Suppressor macrophage (primary cell): ENCODE measurements at regions not wholly inside any gene's neighbourhood (a gene's known extent, or its start where the extent isn't known, plus 50 kb on each side); places are given as distances from the start of the nearest gene placed in this dataset.
"Not testable (repeated sequence)": the region's sequence is repeated elsewhere in the genome, so short reads cannot be mapped to it uniquely, and the experiment has no call there.

Experiments used
- DNase-seq, 4 experiments: peaks; one replicate each; pipeline ENCODE4 v3.0.0-alpha.2; 2020 to 2022

DNA sequence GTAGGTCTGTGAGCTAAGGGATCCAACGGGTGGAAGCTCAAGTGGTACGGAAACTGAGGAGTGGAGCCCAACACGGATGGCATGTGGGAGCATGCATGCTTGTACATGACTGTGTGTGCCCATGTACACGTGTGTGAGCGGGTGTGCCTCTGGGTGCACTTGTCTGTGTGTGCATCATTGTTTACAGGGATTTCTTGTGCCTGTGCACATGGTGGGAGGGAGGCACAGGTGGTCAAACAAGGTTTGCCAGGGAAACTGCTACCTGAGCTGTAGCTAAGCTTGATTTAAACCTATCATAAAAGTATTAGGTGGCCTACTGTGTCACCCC is 122.5 kb upstream of the MAMLD1 start:
- DNase-seq: no peak

DNA sequence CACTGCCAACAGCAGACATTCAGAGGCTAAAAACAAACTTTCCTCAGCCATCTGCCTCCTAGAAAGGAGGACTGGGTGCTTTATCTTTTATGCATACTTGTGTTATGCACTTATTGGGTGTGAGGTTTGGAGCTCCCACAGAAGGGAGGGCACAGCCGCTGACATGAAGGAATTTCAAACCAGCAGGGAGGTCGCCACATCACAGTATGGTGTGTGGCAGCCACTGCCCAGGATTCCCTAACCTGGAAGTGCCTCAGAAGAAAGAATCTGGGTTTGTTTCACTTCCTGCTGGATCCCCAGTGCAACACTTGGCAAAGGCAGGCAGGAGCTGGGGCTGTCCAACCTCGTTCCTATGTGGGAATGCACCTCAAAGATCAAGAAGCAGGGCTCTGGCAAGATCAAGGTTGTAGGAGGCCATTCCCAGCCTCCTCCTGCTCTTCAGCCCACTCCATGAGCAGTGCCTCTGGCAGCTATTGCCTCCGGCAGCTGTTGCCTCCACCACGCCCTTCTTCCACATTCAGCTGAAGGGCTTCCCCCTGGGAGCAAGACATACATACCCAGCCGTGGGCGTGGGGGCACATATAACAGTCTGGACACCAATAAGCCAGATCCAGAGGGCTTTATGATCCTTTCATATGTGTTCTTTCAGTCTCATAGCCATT is 109.0 kb upstream of the MAMLD1 start:
- no peak for DNase-seq

DNA sequence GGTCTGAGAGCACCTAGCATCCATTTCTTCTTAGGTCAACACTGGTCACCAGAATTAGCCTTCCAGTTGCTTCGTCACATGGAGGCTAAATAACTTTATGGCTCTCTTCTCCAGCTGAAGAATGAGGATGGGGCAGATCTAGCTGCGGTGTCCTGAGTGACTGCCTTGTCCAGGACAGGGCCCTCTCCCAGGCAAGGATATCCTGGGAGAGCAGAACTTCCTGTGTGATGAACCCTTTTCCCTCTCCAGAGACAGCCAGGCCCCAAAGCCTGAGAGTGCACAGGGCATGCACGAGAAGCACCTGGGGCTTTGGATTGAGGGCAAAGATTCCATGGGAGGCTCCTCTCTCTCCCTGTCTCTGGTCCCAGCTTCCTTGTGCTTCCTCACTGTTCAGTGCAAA is 108.2 kb upstream of the MAMLD1 start:
- no peak for DNase-seq

DNA sequence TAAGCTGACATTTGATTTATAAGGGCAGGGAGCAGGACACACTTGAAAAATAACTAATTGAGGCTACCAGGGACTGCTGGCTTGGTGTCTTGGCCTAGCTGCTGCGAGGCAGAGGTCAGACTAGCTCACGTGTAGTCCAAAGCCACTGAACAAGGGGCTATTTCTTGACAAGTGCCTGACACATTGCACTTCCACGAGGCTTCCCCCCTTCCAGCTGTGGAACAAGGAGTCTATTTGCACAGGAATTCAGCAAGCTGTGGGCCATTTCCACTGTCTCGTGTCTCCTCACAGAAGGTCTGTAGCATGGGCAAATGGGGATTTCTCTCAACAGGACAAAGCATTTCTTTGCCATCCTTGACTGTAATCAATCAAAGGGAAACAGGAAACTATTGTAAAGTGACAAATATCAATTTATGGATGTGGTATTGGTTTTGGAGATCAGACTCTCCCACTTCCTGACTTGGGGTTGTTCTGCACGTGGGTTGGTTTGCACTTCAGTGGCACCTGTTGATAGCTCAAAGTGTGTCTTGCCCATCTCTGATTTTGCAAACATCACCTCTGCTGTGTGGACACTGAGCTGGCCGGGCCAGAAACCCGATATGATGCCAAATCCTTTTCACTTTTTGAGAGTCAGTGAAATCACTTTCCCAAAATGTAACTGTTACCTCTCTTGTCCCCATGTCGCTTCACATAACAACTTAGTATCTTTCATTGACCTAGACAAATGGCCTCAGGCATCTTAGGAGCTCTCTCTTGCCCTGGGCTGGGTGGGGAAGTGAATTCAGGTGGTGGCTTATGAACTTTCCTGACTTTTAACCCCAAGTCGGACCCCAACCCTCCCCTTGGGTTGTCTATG is 107.4 kb upstream of the MAMLD1 start:
- no peak for DNase-seq

DNA sequence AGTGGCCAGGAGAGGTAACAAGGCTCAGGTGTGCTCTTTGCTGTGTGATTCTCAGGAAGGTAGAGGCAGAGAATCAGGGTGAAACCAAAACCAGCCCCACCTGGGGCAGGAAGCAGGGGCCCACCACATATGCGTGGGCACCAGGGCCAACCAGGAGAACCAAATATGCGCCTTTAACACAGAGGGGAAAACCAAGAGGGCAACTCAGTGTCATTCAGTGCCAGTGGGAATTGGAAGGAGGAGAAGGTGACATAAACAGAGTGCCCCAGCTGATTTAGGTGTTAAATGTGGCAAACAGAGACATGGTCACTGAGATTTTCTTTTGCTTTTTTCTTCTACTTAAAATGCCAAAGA is 106.8 kb upstream of the MAMLD1 start:
- no peak for DNase-seq

DNA sequence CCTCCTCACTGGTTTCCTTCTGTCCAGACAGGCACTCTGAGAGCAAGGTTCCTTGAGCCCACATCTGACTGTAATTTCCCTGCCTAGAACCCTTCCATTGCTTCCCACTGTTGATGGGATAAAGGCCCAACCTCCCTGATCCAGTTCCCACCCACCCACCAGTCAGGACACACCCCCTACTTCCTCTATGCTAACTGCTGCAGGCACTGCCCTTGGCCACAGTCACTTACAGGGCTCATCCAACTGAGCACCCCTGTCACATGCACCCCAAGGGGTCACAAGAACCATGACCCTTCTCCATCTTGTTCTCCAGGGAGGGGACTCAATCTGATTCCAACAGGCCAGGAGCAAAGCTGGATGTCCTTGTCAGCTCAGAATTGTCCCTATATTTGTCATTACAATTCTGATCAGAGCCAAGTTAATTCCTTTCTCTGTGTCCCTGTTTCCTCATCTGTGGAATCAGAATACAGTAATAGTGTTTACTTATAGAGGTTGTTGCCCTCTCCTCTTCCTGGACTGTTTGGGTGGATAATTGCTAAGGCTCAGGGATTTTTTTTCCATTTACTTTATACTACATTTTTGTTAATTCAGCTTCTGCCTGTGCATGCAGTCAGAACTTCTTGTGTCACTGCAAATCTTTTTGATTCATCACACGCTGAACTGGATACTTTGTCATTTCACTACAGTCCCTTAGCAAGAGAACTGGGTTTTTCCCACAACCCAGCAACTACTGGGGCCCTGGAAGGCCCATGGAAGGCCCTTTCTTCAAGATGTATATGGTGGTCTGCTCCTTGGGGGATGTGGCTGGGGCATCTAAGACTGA is 105.6 kb upstream of the MAMLD1 start:
- DNase-seq: peak; percentile 5 to 53 (median 40)

DNA sequence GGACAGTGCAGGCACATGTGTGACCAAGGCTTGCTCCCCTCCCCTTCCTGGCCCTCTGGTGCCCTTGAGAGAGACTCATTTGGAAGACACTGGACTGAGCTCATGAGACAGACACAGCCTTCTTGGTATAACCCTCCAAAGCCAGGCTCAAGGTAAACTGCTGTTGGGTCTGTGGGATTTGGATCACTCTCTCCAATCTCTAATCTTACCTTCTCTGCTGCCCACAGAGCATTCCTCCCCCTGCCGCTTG is 105.0 kb upstream of the MAMLD1 start:
- no peak for DNase-seq

DNA sequence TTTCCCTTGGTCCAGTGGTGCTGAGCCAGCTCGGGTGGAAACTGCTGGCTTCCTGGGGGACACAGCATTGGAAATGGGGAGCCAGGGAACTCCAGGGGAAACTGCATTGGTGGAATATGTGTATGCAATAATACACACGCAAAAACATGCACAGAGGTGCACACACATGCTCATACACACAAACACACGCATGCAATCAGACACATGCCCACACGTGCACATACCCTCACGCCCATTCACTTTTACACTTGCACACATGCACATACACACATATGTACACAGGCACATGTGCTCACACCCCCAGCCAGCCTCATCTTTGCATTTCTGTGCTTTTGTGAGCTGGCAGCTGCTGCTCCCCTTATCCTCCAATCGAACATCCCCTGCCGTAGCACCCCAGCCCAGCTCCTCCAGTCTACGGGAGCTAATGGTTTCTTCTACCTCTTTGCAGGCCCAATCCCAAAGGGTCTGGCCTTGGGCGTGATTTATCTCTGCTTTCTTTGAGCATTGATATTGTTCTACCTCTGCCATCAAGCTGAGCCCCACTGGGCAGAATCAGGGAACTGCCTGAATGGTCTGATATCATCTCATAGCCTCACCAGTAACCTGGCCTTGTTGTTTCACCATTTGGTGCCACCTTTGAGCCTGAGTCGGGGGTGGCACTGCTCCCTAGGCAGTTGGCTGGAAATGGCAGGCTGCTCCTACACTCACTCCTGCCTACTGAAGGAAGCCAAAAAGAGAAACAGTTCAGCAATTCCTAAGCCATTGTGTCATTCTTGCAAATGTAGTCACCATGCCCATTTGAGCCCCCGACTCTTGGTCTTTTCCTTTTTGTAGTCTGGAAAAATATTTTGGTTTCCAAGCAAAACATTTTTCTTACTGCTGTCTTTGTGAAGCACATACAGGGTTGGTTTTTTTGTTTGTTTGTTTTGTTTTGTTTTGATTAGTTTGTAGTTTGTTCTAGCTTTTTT is 104.4 kb upstream of the MAMLD1 start:
- no peak for DNase-seq

DNA sequence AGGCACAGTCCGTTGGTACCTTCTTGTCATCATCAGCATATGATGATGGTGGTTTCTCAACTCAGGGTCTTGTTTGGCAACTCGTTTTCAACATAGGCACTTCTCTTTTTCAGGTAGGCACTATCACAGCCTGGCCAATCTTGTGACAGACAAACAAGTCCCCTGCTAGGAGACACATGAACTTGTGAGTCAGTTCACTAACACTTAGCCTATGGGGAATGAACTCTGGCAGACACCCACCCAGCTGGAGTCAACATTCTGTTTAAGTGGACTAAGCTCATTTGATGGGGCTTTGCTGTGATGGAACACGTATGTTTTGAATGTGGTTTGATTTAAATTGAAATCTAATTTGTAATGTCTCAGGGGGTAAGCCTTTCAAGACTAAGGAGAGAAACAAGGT is 100.7 kb upstream of the MAMLD1 start:
- DNase-seq: peak; percentile 4 to 50 (median 36)

DNA sequence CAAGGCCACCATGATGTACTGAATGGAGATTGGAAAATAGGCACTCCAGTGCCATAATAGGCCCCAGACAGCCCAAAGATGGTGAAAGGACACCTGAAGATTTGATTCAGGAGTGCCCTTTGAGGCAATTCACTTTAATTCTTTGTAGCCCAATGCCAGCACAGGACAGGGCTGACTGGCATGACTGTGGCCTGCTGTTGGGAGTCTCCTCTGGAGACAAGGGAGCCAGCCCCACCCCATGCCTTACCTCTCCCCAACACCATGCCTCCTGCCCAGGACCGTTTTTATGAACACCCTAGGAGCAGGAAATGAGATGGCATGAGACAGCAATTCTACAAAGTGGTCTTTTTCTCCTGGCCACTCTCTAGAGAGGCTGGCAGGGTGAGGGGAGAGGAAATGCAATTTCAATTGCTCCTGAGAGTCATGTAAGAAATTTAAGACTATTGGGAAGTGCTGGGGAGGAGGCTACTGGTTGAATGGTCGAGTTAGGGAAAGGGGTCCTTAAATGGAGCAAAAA is 94.2 kb upstream of the MAMLD1 start:
- no peak for DNase-seq

DNA sequence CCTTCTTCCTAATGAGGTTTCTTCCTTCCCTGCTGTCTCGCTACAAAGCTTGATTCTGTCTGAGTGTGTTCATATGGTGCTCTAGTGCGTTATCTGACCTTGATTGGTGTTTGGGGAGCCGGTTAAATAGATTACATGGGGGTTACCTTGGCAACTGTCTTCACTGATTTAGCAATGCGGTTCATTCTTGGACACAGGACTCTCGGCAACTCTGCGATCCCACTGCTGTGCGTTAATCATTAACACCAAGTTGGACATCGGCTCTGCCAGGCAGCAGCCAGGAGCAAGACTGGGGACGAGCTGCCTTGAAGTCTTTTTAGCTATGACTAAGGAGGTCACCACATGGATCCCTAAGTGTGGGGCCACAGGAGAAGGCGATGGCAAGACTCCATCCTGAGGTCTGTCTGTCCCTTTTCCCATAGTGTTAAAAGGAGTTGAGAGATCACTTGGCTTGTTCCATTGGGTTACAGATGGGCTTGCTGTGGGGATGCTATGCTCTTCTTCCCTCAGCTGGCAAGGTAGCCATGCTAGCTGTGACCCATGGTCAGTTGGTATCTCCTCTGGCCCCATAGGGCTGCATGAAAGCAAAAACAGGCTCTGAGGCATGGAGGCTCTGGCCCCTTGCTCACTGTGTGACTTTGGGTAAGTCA is 93.4 kb upstream of the MAMLD1 start:
- no peak for DNase-seq

DNA sequence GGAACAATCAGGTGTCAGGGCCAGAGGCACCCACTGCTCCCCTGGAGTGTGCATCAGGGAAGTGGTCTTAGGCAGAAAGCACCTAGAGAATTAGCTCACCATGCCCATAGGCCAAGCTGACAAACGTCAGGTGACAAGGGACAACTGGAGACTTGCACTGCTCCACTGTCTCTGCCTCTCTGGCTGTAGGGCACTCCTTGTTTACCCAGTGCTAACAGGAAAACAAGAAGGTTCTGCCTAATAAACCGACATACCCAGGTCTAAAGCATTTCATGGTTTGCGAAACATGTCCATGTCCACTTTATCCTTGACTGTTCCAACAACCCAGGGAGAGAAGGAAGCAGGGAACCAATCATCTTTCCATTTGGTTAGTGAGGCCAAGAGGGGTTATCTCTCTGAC is 92.5 kb upstream of the MAMLD1 start:
- no peak for DNase-seq

DNA sequence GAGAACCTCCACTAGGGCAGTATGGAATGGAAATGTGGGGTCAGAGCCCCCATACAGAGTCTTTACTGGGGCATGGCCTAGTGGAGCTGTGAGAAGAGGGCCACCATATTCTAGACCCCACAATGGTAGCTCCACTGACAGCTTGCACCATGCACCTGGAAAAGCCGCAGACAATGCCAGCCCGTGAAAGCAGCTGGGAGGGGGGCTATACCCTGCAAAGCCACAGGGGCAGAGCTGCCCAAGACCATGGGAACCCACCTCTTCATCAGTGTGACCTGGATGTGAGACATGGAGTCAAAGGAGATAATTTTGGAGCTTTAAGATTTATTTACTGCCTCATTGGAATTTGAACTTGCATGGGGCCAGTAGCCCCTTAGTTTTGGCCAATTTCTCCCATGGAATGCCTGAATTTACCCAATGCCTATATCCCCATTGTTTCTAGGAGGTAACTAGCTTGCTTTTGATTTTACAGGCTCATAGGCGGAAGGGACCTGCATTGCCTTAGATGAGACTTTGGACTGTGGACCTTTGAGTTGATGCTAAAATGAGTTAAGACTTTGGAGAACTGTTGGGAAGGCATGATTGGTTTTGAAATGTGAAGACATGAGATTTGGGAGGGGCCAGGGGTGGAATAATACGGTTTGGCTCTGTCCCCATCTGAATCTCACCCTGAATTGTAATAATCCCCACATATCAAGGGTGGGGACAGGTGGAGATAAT is 89.4 kb upstream of the MAMLD1 start:
- not testable (repeated sequence) for DNase-seq

DNA sequence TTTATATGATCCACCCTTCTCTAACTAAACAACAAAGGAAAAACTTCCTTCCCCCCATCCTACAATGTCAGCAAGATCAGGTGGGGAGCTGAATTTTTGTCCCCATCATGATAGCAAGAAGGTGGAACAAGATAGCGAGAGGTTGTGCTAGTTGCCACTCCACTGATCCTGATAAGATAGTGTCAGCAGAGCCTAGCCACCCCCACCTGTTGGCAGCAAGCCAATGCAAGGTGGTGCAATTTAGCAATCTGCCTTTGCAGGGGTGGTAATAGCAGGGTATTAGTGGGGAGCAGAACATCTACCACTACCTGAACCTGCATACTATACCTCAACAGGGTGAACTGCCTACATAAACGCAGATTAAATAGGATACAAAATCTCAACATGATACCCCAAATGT is 80.2 kb upstream of the MAMLD1 start:
- DNase-seq: no peak

DNA sequence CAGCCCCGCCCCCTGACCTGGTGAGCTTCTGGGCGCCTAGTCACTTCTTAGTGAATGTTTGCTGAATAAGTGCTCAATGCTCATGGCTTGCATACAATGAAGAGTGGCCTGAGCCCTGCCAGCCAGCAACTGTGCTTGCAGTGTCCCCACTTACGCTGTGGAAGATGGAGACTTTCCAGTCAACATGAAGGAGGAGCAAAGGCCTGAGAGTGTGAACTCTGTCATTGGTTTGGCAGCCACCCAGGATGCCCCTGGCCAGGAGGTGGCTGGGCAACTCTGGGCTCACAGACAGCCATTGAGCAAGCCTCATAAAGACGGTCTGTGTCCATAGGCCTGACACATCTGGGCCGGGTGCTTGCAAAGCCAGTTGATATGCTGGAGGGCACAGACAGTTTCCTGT is 72.1 kb upstream of the MAMLD1 start:
- no peak for DNase-seq

DNA sequence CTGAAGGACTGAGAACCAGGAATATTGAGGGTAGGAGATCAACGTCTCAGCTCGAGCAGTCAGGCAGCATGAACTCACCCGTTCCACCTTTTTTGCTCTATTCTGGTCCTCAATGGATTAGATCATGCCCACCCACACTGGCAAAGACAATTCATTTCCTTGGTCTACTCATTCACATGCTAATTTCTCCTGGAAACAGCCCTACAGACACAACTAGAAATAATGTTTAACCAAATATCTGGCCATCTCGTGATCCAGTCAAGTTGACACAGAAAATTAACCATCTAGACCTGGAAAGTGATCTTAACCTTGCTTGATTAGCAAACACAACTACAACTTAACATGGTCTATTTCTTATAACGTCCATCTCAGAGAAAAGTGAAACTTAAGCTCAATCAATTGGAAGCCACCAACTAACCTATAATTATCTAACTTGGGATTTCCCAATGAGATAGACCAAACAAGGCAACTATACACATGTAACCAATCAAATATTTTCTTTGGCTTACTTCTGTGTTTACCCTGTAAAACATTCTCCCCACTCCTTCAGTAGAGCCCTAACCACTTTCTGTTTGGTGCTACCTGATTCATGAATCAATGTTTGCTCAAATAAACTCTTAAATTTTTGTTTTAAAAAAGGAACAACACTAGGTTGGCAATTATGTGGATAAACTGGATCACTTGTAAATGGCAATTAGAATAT is 69.7 kb upstream of the MAMLD1 start:
- no peak for DNase-seq

DNA sequence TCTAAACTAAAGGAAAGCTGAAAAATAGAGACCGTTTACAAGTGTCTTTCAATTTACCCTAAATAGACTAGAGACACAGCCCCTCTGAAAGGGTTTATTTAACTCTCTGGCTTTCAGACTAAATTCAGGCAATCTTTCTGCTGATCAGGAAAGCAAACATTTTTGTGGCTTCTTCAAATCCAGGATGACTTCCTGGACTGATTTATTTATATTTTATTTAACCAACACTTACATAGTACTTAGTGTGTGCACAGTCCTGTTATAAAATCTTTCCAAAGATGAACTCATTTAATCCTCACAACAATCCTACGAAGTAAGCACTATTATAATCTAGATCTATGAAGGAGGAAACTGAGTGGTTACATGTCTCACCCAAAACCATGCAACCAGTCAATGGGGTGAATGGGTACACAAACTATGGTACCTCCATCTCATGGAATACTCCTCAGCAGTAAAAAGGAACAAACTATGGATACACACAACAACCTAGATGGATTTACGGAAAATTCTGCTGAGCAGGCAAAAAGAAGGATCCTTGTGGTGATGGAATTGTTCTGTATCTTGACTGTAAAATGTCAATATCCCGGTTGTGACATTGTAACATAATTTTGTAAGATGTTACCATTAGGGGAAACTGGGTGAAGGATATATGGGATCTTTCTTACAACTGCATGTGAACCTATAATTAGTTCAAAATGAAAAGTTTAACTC is 64.1 kb upstream of the MAMLD1 start:
- DNase-seq: no peak

DNA sequence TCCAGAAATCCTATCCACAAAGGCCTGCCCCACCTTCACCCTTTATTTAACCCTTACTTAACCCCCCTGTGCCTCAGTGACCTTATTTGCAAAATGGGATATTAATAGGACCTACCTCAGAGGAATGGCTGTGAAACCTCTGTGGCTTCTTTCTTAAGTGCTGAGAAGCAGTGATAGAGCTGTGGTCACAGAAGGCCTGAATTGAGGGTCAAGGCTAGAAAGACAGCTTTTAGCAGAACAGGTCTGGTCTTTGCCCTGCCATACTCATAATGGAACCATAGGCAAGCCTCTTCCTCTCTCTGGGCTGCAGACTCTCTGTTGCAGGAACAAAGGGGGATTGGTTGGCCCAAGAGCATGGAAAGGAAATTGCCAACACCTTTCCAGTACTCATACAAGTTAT is 63.5 kb upstream of the MAMLD1 start:
- no peak for DNase-seq

DNA sequence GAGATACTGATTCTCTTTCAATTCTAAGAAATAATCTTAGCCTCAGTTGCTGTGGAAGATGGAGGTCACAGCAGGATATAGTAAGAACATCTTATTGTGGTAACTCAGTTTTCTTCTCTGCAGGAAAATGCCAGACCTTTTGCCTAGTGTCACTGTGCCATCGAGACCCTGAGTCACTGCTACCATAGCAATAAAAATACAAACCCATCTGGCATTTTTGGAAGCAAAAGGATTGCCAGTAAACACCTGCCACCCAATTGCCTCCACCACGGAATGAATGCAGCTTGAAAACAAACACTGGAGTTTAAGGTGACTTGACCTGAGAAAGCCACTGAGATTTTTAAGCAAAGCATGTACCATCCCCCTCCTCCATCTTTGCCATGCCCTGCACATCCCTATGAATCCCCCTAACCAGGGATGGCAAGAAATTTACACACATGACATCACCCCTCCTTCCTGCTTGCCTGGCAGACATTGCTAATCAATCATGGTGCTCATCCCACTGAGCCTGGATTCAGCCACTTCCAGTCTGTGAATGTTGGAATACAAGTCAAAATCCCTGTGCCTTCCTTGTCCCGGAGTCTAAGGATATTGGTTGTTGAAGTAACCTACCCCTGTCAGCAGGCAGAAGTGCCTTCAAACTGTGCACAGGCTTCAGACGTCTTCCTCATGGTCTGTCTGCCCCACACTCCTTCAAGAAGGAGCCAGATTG is 59.6 kb upstream of the MAMLD1 start:
- no peak for DNase-seq
